ENCODE measurements at regions not wholly inside any gene's neighbourhood (a gene's known extent, or its start where the extent isn't known, plus 50 kb on each side); places are given as distances from the start of the nearest gene placed in this dataset.

DNA sequence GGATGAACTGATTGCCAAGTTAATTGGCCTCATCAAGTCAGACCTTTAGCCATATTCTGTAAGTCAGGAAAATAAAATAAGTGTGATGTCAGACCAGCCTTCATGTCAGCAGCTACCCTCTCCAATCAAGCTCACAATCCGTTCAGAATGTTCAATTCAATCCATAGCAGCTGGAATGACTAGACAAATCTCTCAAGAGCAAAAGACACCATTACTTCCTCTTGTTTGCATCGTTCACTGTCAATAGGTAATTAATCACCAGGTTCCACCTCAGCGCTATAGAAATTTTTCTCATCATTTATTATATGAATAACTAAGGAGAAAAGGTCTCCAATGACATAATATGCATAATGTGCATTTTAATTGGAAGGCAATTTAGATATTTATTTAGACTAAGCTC, 321.0 kb upstream of the GRIA3 start:
- TF ChIP-seq, protein P1, sequence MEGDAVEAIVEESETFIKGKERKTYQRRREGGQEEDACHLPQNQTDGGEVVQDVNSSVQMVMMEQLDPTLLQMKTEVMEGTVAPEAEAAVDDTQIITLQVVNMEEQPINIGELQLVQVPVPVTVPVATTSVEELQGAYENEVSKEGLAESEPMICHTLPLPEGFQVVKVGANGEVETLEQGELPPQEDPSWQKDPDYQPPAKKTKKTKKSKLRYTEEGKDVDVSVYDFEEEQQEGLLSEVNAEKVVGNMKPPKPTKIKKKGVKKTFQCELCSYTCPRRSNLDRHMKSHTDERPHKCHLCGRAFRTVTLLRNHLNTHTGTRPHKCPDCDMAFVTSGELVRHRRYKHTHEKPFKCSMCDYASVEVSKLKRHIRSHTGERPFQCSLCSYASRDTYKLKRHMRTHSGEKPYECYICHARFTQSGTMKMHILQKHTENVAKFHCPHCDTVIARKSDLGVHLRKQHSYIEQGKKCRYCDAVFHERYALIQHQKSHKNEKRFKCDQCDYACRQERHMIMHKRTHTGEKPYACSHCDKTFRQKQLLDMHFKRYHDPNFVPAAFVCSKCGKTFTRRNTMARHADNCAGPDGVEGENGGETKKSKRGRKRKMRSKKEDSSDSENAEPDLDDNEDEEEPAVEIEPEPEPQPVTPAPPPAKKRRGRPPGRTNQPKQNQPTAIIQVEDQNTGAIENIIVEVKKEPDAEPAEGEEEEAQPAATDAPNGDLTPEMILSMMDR (IDR thresholded peaks at IDR 0.05; ENCODE audit: insufficient read depth, low read depth, low read length, missing control alignments), result no peak
- no peak overlapping the region for H3K4me3 ChIP-seq (ENCODE audit: low read depth, low read length)
- no peak for DNase-seq (ENCODE audit: low read depth)

DNA sequence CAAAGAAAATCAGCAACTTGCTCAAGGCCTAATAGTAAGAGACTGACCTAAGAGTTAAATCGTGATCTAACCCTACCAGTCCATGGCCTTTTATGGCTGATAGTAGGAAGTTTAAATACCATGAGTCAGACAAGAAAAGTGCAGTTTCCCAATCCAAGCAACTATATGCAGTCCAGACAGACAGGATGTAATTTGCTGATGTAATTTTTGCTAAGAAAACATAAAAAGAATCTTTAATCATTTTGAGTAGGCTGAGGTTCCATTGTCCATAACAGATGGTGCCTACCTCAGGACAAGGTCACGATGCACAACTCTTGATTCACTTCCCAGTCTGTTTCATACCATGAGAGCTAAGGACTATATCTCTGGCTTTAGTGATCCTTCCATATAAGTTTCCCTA, 317.5 kb upstream of the GRIA3 start:
- DNase-seq (ENCODE audit: low read depth), result no peak
- TF ChIP-seq, protein P1 (IDR thresholded peaks at IDR 0.05; ENCODE audit: insufficient read depth, low read depth, low read length, missing control alignments), result no peak
- no peak overlapping the region for H3K4me3 ChIP-seq (ENCODE audit: low read depth, low read length)

DNA sequence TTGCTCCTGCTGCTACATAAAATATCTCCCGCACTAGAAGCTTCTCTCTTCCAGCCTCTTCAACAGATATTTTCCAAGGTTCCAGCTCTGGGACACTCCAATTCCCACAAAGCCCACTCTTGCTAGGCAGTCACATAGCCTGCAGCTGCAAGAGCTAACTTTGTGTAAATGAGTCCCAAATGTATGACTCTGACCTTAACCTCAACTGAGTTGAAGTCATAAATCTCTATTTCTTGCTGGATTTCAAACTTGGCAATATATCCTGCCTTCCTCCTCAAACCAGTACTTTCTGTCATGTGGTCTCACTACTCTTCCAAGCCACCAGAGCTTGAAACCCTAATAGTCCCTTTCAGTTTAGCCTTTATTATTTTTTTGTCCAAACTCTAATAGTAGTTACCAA, 315.4 kb upstream of the GRIA3 start:
- no peak overlapping the region for H3K4me3 ChIP-seq (ENCODE audit: low read depth, low read length)
- no peak for DNase-seq (ENCODE audit: low read depth)
- TF ChIP-seq, protein P1 (IDR thresholded peaks at IDR 0.05; ENCODE audit: insufficient read depth, low read depth, low read length, missing control alignments), result no peak

DNA sequence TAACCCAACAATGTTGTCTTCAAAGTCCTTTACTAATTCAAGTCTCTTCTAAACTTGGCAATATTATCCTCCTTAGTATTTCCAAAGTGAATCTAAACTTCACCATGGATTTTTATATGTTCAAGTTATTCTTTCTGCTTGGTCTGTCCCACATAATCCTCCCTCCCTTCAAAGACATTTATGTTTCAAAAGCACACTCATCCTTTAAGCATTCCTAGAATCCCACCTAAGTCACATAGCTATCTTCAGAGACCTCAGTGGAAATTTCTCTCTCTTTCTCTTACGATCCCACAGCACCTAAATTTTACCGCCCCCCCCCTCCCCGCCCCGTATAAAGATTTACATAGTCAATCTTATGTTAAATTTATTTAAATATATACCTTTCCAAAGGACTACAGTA, 314.9 kb upstream of the GRIA3 start:
- TF ChIP-seq, protein P1 (IDR thresholded peaks at IDR 0.05; ENCODE audit: insufficient read depth, low read depth, low read length, missing control alignments), result no peak
- no peak for DNase-seq (ENCODE audit: low read depth)

DNA sequence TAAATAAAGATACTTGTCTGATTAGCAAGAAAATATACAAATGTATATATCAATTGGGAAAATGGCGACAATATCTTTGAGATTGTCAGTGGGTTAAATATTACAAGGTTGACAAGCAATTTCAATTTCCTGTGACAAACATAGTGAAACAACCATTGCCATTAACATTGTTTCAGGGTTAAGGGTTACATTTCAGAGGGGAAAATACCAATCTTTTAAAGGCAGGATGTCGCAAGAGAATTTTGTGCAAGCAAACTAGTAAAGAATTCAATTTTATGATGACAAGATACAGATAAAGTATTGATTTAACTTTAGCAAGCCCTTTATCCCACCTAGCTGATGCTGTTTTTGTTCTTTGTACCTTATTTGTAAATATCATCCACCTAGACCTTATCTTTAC, 305.8 kb upstream of the GRIA3 start:
- no peak overlapping the region for H3K4me3 ChIP-seq (ENCODE audit: low read depth, low read length)
- TF ChIP-seq, protein P1 (IDR thresholded peaks at IDR 0.05; ENCODE audit: insufficient read depth, low read depth, low read length, missing control alignments), result no peak
- no peak for DNase-seq (ENCODE audit: low read depth)

More for the DNA sequence above, 314.9 kb upstream of the GRIA3 start:
- H3K4me3 ChIP-seq (ENCODE audit: low read depth, low read length), result no peak overlapping the region

DNA sequence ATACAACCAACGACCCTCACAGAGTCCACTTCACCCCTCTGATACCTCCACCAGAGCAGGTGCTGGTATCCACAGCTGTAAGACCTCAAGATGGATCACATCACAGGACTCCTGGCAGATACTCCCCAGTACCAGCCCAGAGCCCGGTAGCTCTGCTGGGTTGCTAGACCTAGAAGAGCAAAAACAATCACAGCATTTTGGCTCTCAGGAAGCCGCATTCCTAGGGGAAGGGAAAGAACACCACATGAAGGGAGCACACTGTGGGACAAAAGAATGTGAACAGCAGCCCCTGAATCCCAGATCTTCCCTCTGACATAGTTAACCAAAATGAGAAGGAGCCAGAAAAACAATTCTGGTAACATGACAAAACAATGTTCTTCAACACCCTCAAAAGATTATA, 303.1 kb upstream of the GRIA3 start:
- no peak for DNase-seq (ENCODE audit: low read depth)
- TF ChIP-seq, protein P1 (IDR thresholded peaks at IDR 0.05; ENCODE audit: insufficient read depth, low read depth, low read length, missing control alignments), result no peak
- no peak overlapping the region for H3K4me3 ChIP-seq (ENCODE audit: low read depth, low read length)

DNA sequence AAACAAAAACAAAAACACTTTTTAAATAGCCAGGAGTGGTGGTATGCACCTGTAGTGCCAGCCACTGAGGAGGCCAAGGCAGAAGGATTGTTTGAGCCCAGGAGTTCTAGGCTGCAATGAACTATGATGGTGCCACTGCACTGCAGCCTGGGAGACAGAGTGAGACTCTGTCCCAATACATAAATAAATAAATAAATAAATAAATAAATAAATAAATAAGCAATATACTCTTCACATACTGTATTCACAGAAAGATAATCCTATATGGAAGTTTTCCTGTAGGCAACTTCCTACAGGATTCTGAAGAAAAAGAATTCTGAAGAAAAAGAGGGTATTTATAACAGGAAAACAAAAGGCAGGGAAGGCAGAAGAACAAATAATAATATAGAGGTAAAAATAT, 293.3 kb upstream of the GRIA3 start:
- DNase-seq (ENCODE audit: low read depth), result no peak
- TF ChIP-seq, protein P1 (IDR thresholded peaks at IDR 0.05; ENCODE audit: insufficient read depth, low read depth, low read length, missing control alignments), result no peak

More for the DNA sequence above, 293.3 kb upstream of the GRIA3 start:
- H3K4me3 ChIP-seq (ENCODE audit: low read depth, low read length), result no peak overlapping the region
